ENCODE measurements at regions not wholly inside any gene's neighbourhood (a gene's known extent, or its start where the extent isn't known, plus 50 kb on each side); places are given as distances from the start of the nearest gene placed in this dataset.

DNA sequence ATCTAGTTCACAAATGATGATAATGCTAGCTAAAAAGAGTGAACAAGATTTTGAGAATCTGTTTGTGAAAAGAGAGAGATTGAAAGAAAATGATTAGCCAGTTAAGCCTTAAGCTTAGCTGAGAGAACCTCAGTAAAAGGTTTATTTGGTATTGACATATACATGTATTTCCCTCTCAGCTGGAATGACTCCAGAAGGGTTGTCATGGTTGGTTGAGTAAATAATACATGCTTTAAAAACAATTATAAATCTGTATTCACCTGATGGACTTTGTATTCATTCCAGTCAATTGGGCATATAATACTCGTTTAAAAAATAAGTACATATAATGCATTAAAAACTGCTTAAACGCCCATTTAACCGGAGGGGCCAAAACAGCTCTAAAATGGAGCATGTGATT lies 181.4 kb downstream of the GRB14 start:
- POLR2A ChIA-PET = no interaction called here
- CTCF ChIA-PET = no interaction called here

DNA sequence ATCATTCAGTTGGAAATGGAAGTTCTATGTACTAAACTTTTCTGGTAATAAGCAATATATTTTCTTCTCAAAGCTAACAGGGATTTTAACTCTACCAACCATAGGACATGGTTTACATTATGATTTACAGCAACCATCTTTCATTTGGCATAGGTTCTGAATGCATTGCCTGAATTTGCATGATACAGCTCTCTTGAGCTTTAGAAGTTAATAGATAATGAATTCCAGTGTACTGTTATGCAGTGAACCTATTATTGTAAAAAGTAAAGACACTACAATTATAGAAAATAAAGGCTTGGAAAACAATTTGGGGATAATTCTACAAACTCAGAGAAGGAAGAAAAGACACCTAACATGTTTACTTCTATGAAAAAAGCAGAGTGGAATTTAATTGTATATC lies 182.0 kb downstream of the GRB14 start:
- CTCF ChIA-PET = no interaction called here
- POLR2A ChIA-PET = no interaction called here

DNA sequence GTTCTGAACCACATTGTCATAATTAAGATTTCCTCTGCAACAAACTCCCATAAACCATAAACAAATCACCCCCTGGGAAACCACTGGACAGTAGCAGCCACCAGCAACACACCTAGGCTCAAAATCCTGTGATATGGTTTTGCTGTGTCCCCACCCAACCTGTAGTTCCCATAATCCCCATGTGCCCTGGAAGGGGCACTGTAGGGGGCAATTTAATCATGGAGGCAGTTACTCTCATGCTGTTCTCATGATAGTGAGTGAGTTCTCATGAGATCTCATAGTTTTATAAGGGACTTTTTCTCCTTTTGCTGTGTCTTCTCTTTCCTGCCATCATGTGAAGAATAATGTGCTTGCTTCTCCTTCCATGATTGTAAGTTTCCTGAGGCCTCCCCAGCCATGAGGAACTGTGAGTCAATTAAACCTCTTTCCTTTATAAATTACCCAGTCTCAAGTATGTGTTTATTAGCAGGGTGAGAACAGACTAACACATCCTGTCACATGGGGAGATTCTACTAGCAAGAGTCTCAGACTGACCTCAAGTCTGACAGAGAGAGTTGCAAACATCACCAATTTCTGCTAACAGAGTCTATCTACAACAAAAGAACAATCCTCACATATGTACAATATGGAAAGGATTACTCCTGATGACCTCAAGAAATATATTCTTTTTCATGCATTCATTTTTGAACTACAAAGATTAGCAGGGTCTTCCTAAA lies 182.6 kb downstream of the GRB14 start:
- POLR2A ChIA-PET = no interaction called here
- CTCF ChIA-PET = no interaction called here

DNA sequence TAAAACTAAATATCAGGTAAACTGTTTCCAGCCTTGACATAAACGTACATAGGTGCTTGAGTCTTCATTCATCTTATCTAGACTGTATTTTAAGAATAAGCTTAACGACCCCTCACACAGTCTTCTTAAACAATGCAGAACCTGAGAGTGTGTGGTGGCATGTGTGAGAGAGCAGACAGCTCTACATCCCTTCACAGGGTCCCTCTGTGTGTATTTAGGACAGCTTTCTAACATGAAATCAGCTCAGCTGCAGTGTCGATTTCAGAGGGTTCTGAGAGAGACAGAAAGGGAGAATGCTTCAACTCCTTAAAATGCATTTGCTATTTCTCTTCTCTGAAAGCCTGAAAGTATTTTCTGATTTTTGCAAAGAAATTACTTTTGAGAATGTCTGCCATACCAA lies 185.2 kb downstream of the GRB14 start:
- CTCF ChIA-PET = no interaction called here
- POLR2A ChIA-PET = no interaction called here

DNA sequence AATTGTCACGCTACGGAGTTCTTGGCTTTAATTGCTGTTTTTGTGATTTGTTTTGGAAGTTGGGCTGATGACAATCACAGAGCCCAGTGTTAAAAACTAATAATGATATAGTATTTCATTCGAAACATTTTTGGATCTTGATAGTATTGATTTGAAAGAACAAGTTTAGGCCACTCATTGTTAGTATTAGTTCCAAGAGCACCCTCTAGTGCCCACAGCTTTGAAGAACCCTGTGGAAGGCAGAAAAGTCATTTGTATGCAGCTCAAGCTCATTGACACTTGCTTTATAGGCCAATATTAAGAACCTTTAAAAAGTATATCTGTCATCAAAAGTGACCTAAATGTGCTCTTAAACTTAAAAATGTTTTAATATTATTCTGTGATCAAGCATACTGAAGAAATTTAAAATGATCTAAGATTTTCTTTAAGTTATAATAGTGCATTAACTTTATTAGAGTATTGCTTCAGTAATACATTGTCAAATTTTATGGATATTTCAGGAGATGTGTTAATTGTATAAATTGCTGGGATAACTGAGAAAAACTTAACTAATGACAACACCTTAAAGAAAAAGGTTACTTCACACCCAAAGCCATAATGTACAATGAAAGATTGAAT lies 191.0 kb downstream of the GRB14 start:
- ChIA-PET POLR2A (no interaction called here), CTCF (no interaction called here)

DNA sequence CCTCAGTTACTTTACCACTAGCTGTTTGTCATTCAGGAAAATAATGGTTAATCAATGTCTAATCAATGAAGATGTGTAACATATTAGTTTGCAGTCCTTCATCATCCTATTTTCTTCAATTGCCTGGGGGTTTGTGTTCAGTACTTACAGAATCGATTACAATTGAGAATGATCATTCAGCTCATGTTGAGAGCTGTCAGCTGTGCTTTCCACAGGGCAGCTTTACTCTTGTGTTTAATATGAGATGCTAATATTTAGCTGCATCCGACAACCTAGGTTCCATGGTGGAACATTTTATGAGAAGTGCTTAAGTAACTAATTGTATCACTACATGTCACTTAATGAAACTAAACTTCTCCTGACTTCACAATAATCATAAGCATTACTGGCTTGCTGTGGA lies 191.9 kb downstream of the GRB14 start:
- CTCF ChIA-PET = no interaction called here
- POLR2A ChIA-PET = no interaction called here

DNA sequence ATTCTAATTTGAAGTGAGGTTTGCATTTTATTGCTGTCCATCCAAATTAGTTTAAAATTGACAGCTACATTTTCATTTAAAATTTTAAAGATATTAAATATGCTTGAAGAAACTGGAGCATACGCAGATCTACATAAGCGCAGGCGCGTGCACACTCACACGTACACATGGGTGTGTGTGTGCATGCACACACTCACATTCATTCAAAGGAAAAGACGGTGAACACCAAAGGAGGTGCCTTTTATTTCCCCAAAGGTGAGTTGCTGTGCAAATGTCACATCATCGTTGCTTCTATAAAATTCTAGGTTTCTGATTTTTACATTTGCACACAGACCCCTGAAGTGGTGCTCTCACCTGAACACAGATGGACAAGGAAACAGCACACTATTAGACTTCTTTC lies 194.2 kb downstream of the GRB14 start:
- CTCF ChIA-PET = no interaction called here
- POLR2A ChIA-PET = no interaction called here

DNA sequence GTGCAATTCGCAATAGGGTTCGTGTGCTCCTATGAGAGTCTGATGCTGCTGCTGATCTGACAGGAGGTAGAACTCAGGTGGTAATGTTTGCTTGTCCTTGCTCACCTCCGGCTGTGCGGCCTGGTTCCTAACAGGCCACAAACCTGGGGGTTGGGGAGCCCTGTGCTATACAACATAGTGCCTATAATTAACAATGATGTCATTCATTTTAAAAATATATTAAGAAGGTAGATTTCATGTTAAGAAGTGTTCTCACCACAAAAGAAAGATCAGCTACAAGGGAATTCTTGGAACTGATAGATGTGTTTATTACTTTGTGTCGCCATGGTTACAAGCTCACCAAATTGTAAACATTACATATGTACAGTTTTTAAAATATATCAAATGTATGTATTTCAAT lies 200.5 kb downstream of the GRB14 start:
- POLR2A ChIA-PET = no interaction called here
- CTCF ChIA-PET = no interaction called here

DNA sequence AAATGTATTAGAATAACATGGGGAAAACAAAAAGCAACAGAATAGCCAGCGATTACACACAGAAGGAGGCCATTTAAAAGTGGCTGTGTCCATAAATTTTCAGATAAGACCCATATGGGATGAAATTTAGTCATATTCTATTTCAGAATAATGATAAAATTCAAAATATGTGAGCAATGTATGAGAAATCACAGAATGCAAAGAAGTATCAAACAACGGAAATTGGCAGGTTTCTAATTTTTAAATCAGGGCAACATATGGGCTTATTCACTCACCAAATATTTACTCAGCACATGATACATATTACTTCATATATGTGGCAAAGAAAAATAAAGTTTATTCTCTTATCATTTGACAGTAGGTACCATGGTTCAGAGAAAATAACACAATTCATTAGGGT lies 208.5 kb downstream of the GRB14 start:
- ChIA-PET CTCF (no interaction called here), POLR2A (no interaction called here)

DNA sequence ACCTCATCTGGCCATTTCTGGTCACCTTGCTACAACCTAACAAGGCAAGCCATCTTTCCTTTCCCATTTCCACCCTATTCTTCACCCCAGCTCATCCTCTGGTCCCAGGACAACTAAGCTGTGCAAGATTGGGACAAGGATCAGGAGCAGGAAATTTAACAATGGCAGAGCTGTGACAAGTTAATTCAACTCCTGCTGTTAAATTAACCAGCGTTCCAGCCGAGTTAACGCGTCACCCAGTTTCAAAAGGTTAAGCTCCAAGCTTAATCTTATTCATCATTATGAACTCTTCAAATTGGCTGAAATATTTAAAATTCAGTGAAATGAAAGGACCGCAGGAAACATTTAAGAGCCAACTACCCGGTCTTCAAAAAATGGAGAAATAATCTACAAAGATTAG lies 231.9 kb downstream of the GRB14 start:
- ChIA-PET POLR2A (no interaction called here), CTCF (no interaction called here)

DNA sequence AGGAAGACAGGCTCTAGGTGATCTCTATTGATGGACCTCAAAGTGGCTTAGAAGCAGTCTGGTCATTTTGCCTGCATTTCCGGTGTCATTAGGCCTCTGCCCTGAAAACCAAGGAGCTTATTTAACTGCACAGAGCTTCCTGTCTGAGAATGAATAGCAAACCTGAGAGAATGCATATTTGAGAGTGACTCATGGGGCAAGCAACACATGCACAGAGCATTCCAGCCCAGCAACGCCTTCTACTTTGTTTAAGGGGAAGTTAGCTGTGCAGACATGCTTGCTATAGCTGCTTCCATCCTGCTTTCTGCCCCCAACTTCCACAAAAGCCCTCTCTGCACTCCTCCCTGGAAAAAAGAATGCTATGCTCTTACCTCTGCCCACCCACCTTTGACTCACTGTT lies 232.8 kb downstream of the GRB14 start:
- POLR2A ChIA-PET = no interaction called here

DNA sequence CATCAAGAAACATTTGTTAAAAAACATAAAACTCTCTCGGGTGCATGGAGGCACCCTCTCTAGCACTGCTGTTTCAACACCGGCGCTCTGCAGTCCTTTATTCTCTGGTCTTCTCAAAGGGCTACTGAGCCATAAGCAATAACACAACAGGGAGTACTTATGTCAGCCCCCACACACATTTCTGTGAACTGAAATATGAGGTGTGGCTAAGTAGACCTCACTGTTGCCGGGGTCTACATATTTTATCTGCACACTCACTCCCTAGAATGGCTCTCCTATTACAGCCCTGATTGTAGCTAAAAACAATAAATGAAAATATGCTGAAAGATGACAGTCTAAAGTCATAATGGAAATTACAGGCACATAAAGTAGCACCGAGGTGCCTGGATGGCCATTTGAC lies 235.1 kb downstream of the GRB14 start:
- CTCF ChIA-PET = no interaction called here
- POLR2A ChIA-PET = no interaction called here

More for the DNA sequence above, 232.8 kb downstream of the GRB14 start:
- CTCF ChIA-PET = no interaction called here

DNA sequence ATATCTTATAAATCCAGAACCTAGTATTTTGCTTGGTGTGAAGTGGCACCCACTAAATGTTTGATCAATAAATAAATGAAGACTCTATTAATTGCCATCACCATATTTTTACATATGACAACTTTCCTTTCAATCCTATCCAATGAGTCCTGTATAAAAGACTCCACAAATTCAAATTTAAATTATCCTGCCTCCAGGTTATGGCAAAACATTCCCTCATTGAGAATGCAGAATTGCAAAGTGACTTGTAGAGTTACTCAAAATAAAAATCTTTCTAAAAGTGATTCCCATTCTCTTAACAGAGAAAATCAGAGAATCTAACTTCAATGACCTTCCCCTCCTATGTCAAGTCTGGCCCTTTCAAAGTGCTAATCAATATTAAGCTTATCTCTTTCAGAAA lies 236.8 kb downstream of the GRB14 start:
- ChIA-PET CTCF (no interaction called here), POLR2A (no interaction called here)

DNA sequence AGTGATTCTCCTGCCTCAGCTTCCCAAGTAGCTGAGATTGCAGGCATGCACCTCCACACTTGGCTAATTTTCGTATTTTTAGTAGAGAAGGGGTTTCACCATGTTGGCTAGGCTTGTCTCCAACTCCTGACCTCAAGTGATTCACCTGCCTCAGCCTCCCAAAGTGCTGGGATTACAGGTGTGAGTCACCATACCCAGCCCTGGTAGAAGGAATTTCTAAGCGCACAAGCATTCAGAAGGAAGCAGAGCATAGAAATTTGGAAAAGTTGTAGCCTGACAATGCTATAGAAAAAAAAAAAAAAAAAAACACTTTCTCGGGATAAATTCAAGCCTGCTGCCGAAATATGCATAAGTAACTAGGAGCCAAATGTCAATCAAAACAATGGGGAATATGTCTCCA lies 249.4 kb downstream of the GRB14 start:
- POLR2A ChIA-PET = no interaction called here
- CTCF ChIA-PET = no interaction called here

DNA sequence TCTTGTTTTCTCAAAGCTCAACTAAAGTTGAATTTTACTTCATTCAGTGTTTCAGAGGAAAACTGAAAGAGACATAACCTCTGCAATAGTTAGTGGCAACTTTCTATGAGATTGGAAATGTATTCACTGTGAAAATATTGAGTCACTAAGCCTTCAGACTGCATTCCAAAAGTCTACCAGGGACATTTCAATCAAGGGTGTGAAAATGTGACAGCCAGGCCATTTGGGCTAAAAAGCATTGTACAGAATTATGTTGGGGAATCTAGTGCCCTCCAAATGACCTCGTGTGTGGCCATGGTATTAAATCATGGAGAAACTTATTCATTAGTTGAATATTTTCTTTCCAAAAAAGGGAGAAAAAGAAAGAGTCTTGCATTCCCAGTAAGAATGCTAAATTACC lies 251.9 kb downstream of the GRB14 start:
- POLR2A ChIA-PET = no interaction called here
- CTCF ChIA-PET = no interaction called here

DNA sequence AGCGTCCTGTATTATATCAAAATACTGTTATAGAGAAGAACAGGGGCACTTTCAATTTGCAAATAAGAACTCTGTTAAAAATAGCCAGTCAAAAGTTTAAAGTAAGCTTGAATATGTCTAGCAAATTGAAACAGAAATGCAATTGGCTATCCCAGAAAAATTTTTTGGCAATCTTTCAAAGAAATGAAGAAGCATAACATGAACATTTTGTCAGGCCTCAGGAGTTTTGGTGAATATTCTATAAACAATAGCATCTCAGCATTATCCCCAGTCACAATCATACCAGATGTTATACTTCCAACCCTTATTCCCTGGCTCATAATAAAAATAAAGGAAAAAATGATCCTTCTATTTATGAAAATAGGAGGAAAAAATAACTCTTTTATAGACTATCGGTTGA lies 252.4 kb downstream of the GRB14 start:
- CTCF ChIA-PET = no interaction called here

DNA sequence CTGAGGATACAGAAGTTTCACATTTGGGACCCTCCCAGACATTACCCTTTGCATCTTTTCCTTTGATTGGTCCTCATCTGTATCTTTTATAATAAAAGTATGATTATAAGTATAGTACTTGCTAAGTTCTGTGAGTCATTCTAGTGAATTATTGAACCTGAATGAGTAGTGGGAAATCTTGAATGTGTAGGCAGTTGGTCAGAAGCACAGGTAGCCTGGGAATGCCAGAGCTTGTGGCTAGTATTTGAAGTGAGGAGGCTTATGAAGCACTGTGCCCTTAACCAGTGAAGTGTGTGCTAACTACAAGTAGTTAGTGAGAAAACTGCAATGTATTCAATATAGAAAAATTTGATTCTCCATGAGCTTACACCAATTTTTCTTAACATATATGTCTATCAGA lies 257.6 kb downstream of the GRB14 start:
- CTCF ChIA-PET = no interaction called here
- POLR2A ChIA-PET = no interaction called here

More for the DNA sequence above, 252.4 kb downstream of the GRB14 start:
- POLR2A ChIA-PET = no interaction called here

DNA sequence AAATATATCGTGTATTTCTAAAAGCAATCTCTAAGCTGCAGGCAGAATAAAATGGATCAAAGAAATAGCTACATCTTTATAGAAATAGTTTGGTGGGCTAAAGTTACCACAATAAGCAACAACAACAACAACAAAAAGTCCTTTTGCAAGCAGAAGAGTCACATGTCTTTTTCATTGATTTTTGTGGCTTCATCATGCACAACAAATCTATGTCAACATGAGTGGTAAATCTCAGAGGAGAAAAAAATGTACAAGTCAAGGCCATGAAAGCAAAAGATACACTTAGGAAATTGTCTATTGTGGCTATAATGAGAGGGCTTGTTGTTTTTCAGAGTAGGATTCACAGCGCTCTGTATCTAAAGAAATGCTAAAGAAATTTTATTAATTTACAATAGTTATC lies 269.7 kb downstream of the GRB14 start:
- POLR2A ChIA-PET = no interaction called here
- CTCF ChIA-PET = no interaction called here

DNA sequence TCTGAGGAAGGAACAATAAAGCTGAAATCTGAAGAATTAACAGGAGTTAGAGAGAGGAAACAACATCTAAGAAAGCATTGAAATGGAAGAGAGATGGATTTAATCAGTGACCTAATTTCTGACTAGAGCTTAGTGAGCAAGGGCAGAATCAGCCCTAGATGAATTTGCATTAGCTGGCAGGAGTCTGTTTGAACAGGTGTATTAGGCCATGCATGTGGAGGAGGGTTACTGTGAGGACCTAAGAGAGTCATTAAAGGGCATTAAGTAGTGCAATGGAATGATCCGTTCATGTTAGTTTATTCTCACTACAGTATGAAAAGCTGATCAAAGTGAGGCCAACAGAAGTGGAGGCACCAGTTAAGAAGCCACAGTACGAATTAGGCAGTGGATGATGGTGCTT lies 285.3 kb downstream of the GRB14 start:
- ChIA-PET CTCF (no interaction called here), POLR2A (no interaction called here)

DNA sequence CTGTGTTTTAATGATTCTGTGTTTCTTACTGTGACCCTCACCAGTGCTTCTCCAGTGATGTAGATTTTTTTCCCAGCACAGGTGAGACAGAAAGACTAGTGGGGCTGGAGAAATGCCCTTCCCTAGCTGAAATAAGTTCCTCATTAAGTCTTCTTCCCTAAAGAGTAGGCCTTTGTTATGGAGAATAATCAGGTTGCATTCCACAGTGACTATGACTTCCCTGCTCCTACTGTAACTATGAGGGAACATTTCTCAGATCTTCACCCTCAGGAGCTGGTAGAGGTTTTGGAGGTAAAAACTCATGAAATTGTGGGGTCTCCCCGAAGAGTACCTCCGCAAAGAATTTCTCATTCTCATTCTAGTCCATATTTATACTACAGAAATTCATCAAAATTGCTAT lies 286.2 kb downstream of the GRB14 start:
- POLR2A ChIA-PET = no interaction called here
- CTCF ChIA-PET = no interaction called here

DNA sequence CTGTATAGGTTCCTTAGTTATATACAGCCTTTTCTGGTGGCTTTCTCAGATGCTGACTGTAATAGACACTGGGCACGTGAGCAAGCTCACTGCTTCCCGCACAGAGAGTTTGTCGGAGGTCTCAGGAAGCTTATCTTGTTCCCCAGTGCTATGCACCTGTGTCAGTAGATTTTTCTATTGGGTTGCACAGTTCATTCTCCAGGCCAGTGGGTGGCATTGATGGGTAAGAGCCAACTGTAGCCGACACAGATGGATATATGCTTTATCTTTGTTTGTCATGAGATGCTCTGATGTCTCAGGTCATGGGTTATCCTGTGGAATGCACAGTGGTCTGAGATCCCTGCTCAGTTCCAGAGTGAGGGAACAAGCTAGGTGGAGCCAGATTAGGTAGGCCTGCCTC lies 293.0 kb downstream of the GRB14 start:
- POLR2A ChIA-PET = no interaction called here
- CTCF ChIA-PET = no interaction called here

DNA sequence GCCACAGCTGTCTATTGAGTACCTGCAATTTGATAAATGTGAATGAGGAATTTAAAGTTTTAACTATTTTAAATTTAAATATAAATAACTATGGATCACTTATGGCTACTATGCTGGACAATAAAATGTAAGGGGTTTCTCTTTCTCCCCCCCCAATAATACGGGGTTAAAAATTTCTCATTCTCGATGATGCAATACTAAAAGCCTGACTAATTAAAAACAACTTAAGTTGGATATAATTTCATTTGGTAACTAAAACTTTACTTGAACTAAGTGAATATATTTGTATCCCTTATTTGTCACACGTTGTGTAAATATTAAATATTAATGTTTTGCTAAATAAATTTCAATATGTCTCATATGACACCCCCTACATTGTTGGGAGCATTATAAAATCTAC lies 297.3 kb downstream of the GRB14 start:
- CTCF ChIA-PET = no interaction called here

DNA sequence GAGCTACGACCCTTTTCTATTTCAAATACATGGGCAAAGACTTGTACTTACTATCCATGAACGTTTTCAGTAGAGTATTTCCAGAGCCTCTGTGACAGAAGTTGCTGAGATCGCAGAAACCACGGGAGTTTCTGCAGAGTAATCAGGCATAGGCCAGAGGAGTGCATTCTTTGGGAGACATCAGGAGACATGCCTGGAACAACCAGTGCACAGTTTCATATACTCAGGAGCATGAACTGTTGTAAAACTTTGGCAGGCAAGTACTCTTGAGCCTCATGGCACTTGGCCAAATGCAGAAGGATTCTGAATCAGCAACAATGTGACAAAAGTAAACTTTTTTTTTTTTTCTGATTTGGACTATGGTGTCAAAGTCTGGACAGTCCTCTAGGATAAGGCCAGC lies 307.1 kb downstream of the GRB14 start:
- ChIA-PET CTCF (no interaction called here), POLR2A (no interaction called here)

More for the DNA sequence above, 297.3 kb downstream of the GRB14 start:
- POLR2A ChIA-PET = no interaction called here

Data from activated CD8-positive, alpha-beta memory T cell treated with anti-CD3 and anti-CD28 coated beads for 36 hours (primary cell).